NCI-H2196 (cell line): ENCODE measurements at regions not wholly inside any gene's neighbourhood (a gene's known extent, or its start where the extent isn't known, plus 50 kb on each side); places are given as distances from the start of the nearest gene placed in this dataset.

Experiments used
- DNase-seq: peaks from one replicate; lab custom pipeline; 2025; ENCODE audit not compliant: unreplicated experiment; lab: John Stamatoyannopoulos, UW

GRCh38 chr11:71201936-71202597 is 50.3 kb downstream of the SHANK2 start:
- DNase-seq, result no peak

GRCh38 chr11:71201231-71201630 is 51.1 kb downstream of the SHANK2 start:
- no peak for DNase-seq

- DNase-seq, result no peak
Observed at GRCh38 chr11:71200761-71201160, 51.6 kb downstream of the SHANK2 start.

- no peak for DNase-seq
Observed at GRCh38 chr11:71200172-71200716, 52.1 kb downstream of the SHANK2 start.

- no peak for DNase-seq
Observed at GRCh38 chr11:71199226-71199820, 53.1 kb downstream of the SHANK2 start.

GRCh38 chr11:71198823-71199165 is 53.6 kb downstream of the SHANK2 start:
- no peak for DNase-seq

- DNase-seq, result no peak
Observed at GRCh38 chr11:71198141-71198822, 54.1 kb downstream of the SHANK2 start.

- DNase-seq, result no peak
Observed at GRCh38 chr11:71197096-71197495, 55.3 kb downstream of the SHANK2 start.

GRCh38 chr11:71194710-71195109 is 57.7 kb downstream of the SHANK2 start:
- DNase-seq, result no peak

GRCh38 chr11:71193431-71193830 is 58.9 kb downstream of the SHANK2 start:
- DNase-seq, result no peak

- no peak for DNase-seq
Observed at GRCh38 chr11:71192629-71193028, 59.7 kb downstream of the SHANK2 start.

- DNase-seq, result no peak
Observed at GRCh38 chr11:71191201-71191600, 61.2 kb downstream of the SHANK2 start.

- DNase-seq, result no peak
Observed at GRCh38 chr11:71190551-71190950, 61.8 kb downstream of the SHANK2 start.

- no peak for DNase-seq
Observed at GRCh38 chr11:71189768-71190315, 62.5 kb downstream of the SHANK2 start.

GRCh38 chr11:71188886-71189767 is 63.2 kb downstream of the SHANK2 start:
- no peak for DNase-seq

- no peak for DNase-seq
Observed at GRCh38 chr11:71188073-71188472, 64.3 kb downstream of the SHANK2 start.

GRCh38 chr11:71186806-71187205 is 65.6 kb downstream of the SHANK2 start:
- no peak for DNase-seq

- DNase-seq, result no peak
Observed at GRCh38 chr11:71185411-71185810, 67.0 kb downstream of the SHANK2 start.

GRCh38 chr11:71184421-71185210 is 67.8 kb downstream of the SHANK2 start:
- no peak for DNase-seq

- DNase-seq, result no peak
Observed at GRCh38 chr11:71183878-71184277, 68.5 kb downstream of the SHANK2 start.
